ENCODE measurements at regions not wholly inside any gene's neighbourhood (a gene's known extent, or its start where the extent isn't known, plus 50 kb on each side); places are given as distances from the start of the nearest gene placed in this dataset.
"Not testable (repeated sequence)": the region's sequence is repeated elsewhere in the genome, so short reads cannot be mapped to it uniquely, and the experiment has no call there.

GRCh38 chr15:24733659-24734058 lies 58.1 kb downstream of the NPAP1 start:
- no peak for DNase-seq

- DNase-seq: no peak
Measured at GRCh38 chr15:24734396-24734795, 58.8 kb downstream of the NPAP1 start.

GRCh38 chr15:24745290-24745689 lies 69.7 kb downstream of the NPAP1 start:
- no peak for DNase-seq

DNA sequence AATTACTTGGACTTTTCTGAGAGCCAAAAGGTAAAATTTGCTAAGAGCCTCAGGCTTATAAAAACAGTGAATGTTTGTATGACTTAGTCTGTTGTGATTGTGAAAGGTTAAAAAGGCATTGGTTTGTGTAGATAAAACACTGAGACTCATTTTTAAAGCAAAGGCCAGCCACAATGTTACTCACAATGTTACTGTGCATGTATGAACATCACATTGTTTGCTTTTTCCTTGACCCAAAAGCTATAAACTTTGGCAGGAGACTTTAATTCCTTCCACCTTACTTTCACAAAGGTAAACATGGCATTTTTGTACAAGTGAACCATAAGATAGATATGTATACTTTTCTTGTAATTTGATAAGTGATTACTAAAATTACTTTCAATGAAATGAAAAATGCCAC lies 70.5 kb downstream of the NPAP1 start:
- DNase-seq: no peak

DNA sequence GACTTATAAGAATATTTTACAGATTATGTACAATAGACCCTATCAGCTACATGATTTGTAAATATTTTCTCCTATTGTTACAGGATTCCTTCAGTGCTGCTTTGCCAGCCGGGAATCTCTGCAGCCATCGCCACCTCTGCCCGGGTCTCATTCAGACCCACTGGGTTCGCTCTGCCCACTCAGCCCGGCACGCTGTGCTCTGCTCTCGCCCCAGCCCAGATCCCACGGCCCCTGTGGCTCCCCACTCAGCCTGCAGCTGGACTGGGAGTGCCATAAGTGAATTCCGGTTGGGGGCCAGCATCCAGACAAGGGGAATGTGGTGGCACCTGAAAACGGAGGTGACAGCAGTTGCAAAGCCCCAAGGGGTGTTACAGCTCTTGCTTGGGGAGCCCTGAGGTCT lies 71.8 kb downstream of the NPAP1 start:
- no peak for DNase-seq

- no peak for DNase-seq
Measured at GRCh38 chr15:24748812-24749439, 73.4 kb downstream of the NPAP1 start.

DNA sequence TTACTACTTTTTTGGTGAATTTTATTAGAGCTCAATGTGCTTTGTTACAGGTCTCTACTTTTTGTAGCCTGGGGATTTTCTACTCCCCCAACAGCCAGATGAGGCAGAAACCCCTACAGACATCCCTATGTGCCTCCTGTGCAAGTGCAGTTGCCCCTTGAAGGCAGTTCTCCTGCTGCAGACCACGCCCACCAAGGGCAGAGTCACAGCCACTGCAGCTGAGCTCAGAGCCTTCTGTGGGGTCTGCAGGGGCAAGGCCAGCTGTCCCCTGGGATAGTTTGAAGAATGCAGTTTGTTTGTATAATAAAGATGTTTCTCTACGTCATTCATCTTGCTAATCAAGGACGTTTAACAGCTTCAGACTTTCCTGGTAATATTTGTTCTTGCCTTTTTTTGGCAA lies 76.8 kb downstream of the NPAP1 start:
- no peak for DNase-seq

DNA sequence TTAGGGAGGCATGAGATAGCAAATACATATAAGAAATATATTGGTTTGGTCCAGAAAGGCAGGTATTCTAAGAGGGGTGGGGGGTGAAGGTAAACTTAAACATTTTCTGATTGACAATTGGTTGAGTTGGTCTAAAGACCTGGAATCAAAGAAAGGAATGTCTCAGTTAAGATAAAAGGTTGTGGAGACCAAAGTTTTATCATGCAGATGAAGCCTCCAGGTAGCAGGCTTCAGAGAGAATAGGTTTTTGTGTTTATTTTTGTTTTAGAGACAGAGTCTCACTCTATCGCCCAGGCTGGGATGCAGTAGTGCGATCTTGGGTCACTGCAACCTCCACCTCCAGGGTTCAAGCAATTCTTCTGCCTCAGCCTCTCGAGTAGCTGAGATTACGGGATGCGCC lies 80.5 kb downstream of the NPAP1 start:
- no peak for DNase-seq

- no peak for DNase-seq
Measured at GRCh38 chr15:24760066-24760465, 84.5 kb downstream of the NPAP1 start.

DNA sequence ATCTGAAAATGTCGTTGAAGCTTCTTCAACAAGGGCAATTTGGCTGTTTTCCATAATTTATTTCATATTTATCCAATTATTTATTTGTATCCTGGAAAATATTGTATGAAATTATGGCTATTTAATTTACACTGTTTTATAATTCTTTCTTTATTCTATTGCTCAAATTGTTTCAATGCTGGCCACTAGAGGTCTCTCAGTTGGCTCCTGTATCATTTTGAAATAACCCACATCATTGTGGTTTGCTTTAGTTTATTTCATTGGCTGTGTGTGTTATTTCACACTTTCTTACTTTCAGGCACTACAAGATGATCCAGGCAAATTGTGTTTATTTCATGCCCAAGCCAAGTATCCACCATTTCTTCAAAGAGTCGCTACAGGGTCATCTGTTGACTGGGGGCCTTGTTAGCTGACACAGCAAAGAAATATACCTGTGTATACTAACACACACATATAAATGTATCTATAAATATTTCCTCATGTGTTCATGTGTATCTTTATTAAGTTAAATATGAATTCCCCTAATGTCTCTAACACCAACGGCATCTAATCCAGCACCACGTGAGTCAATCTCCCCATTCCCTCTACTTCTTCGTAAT lies 86.2 kb downstream of the NPAP1 start:
- no peak for DNase-seq

DNA sequence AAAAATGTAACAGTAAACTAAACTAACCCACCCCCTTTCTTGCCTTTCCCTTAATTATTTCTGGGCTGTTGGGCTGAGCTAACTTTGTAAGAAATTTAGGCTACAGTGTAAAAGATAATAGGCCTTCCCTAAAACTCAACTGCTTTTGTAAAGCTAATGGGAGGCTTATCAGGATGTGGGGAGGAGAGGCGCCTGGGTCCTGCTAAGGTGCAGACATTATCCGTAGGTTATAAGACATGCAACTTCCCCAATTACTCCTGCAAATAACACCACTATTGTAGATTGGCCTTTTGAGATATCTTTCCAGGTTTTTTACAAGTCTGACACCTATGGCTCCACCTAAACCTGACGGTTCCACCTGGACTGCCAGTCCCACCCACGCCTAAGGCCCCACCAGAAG lies 88.3 kb downstream of the NPAP1 start:
- no peak for DNase-seq

DNA sequence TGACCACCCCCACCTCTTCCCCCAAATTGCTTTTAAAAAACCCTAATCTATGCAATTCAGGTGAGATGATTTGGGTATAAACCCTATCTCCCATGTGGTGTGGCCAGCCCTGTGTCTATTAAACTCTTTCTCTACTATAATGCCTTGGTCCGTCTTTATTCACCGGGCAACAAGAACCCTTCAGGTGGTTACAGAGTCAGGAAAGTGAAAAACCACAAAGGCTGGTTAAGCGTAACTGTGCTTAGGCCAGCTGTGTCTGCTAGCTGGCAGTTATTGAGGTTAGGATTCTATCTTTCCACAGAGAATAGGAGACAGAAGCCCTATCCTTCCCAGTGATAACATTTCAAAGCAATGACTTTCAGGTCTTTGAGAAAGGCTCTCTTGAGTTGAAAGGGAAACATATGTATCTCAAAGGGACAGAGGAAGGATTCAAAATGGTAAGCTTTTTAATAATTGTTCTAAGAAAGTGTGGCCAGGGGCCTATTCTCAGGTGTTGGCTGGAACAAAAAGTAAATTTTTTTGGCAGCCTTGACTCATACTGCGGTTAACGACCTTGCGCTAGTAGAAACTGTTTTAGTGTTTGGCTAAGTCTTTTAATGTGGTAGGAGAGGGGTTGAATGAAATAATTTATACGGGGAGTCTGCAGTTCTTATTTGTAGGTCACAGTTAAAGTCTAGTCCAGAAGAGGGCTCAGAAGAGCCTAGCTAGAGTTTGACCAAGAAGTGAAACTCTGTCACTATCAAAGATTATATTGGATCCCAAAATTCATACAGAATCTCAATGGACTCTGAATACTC lies 89.0 kb downstream of the NPAP1 start:
- DNase-seq: no peak

GRCh38 chr15:24766511-24767133 lies 91.0 kb downstream of the NPAP1 start:
- no peak for DNase-seq

DNA sequence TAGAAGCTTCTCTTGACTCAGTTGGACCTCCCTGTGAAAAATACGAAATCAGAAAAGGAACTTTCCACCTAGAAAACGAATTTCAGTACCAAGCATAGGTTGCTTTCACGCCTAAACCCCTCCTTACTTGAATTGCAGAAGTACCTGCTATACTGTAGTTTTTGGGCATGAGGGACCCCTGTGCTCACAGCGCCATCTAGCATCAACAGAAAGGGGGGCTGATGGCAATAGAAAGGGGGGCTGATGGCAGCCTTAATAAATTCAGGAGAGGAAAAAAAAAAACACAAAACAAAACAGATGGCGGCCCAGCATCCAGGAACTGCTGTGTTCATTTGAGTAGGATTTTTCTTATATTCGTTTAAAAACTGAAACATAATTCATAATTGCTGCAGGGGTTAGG lies 96.7 kb downstream of the NPAP1 start:
- no peak for DNase-seq

DNA sequence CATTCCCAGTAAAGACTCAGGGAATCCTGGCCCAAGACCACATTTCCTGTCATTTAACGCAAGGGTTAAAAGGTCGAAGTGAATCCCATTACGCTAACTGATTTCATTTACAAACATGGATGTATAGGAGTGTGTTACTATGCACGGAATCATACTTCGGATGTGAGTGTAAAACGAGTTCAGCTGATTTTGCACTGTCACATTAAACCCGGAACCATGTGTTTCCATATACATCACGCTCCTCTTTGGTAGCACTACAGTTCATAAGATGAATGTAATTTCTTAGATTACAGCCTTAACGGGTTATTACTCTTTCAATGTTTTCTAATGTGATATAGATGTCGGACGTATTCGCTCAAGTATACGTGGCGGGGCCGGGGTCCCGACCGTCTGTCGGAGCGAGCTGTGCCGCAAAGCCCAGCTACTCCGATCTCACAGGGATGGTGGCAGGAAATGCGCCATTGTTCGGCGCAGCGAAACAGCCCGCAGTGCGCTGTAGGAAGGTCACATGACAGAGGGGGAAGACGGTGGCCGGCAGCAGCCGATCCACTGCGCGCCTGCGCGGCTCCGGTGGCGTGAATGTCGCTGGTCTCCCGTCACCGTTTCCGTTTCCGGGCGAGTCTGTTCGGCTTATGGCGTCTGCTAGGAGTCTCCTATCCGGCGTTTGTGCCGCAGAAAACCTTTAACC lies 97.3 kb downstream of the NPAP1 start:
- peak; percentile 61 for DNase-seq

- no peak for DNase-seq
Measured at GRCh38 chr15:24777307-24777706, 101.7 kb downstream of the NPAP1 start.

DNA sequence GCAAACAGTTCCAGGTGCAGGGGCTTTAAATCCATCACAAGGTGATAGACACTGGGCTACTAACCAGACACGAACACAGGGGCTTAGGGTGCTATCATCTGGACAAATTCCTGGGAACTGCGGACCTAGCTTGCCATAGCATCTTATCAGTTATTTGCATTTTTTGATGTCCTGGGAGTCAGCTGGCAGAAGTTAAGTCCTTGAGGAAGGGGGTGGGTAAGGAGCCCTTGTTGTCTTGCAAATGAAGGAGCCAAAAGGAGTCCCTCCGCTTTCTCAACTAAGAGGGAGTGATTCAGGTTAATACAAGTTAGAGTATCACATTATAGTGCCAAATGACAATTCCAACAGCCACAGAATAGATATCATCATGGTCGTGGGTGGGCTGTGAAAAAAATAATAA lies 108.9 kb downstream of the NPAP1 start:
- DNase-seq: no peak

GRCh38 chr15:24786347-24786746 lies 110.8 kb downstream of the NPAP1 start:
- no peak for DNase-seq

GRCh38 chr15:24802624-24803023 lies 127.0 kb downstream of the NPAP1 start:
- not testable (repeated sequence) for DNase-seq

DNA sequence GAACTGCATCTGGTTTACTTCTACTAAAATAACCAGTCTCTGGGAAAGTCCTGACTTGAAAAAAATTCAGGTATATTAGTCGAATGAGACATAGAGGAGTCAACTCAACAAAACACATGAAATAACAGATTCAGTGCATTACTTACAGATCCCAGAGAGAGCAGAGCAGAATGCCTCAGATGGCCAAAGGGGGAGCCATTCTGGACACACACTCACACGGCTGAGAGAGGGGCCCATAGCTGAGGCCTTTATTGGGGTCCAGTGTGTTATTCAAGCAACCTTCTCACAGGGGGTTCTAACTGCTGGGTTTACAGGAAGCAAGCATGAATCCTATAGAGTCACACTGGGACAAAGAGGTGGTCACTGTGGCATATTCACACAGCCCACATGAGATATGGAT lies 135.1 kb upstream of the SNRPN start:
- no peak for DNase-seq

DNA sequence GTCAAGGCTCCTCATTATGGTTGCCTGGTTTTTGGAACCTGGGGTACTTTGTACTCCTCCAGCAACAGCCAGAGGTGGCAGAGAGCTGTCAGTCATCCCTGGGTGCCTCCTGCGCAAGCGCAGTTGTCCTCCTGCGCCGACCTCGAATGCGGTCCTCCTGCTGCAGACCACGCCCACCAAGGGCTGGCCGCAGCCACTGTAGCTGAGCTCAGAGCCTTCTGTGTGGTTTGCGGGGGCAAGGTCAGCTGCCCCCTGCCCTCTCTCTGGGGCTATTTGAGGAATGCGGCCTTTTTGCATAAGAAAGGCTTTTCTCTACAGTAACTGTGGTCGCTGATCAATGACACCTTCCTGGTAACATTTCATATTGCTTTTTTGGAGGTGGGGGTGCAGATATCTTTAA lies 131.3 kb upstream of the SNRPN start:
- no peak for DNase-seq

- no peak for DNase-seq
Measured at GRCh38 chr15:24832282-24832681, 122.5 kb upstream of the SNRPN start.

DNA sequence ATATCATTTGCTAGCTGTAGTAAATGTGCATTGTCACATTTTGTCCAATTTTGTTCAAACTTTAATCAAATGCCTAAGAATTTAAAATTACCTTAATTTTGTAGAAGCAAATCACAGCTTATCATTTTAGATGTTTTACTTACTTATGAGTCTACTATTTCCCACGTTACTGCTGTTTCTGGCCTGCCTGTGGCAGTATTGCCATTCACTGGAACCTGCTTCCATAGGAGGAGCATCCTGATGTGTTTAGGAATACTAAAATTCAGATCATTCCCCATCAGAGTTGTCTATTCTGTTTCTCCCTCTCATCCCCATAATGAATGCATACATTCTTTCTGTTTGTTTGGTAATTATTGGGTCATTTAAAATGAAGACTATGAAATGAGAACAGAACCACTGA lies 119.5 kb upstream of the SNRPN start:
- DNase-seq: no peak
